NB4 (cell line): ENCODE measurements at regions not wholly inside any gene's neighbourhood (a gene's known extent, or its start where the extent isn't known, plus 50 kb on each side); places are given as distances from the start of the nearest gene placed in this dataset.

Source experiments
- MYC ChIP-seq: IDR thresholded peaks from 2 replicates; pipeline ENCODE4 v1.6.1; 2011; ENCODE audit warnings: low read depth, low read length
- POLR2A ChIP-seq: IDR thresholded peaks from 2 replicates; pipeline ENCODE4 v1.6.1; 2011; ENCODE audit warnings: mild to moderate bottlenecking; ENCODE audit not compliant: insufficient read length; ENCODE audit errors: extremely low read depth
- TF ChIP-seq, protein P1 (sequence below): IDR thresholded peaks from one replicate; pipeline ENCODE4 v1.5.1; 2012; ENCODE audit warnings: low read depth, low read length

DNA sequence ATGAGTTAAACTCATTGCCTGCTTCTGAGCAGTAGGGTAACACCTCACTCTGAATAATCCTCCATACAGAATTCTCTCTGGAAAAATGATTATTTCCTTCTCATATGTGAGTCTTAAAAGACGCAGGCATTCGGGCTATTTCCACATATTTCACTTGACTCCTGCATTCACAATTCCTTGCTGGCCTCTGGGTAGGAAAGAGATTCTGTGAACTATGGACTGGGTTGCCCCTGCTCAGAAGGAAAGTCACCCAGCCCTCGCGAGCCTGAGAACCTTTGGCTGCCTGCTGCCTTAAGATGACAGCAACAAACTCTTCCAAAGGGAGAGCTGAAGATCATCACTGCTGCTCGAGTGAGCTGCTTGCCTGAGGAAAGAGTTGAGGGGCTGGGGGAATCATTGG, 216.8 kb downstream of the BAMBI start:
- TF ChIP-seq, protein P1, sequence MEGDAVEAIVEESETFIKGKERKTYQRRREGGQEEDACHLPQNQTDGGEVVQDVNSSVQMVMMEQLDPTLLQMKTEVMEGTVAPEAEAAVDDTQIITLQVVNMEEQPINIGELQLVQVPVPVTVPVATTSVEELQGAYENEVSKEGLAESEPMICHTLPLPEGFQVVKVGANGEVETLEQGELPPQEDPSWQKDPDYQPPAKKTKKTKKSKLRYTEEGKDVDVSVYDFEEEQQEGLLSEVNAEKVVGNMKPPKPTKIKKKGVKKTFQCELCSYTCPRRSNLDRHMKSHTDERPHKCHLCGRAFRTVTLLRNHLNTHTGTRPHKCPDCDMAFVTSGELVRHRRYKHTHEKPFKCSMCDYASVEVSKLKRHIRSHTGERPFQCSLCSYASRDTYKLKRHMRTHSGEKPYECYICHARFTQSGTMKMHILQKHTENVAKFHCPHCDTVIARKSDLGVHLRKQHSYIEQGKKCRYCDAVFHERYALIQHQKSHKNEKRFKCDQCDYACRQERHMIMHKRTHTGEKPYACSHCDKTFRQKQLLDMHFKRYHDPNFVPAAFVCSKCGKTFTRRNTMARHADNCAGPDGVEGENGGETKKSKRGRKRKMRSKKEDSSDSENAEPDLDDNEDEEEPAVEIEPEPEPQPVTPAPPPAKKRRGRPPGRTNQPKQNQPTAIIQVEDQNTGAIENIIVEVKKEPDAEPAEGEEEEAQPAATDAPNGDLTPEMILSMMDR = no peak
- TF ChIP-seq MYC (no peak), POLR2A (no peak)
